Ovary (tissue), 3 donors: ENCODE measurements at regions not wholly inside any gene's neighbourhood (a gene's known extent, or its start where the extent isn't known, plus 50 kb on each side); places are given as distances from the start of the nearest gene placed in this dataset.

Experiments used
- CTCF ChIP-seq, 3 donors: fragments of 450-650 bp in 2 of 3; fragments of 200-600 bp in 1 of 3; IDR thresholded peaks; one replicate each; pipeline versions ENCODE4 v1.5.1 to v1.8.0; 2016 to 2022; ENCODE audit warnings: antibody characterized with exemption in 3 of 3, mild to moderate bottlenecking in 1 of 3
- EP300 ChIP-seq: sonication (generic); formaldehyde crosslinking; IDR thresholded peaks from one replicate; pipeline ENCODE4 v1.6.1; 2017; ENCODE audit warnings: antibody characterized with exemption
- POLR2A ChIP-seq: fragments of 450-650 bp; IDR thresholded peaks from one replicate; pipeline ENCODE4 v1.6.1; 2017; ENCODE audit warnings: antibody characterized with exemption, mild to moderate bottlenecking, moderate library complexity
- donor health status: DM: no; HTN: no; CAD: no.

DNA sequence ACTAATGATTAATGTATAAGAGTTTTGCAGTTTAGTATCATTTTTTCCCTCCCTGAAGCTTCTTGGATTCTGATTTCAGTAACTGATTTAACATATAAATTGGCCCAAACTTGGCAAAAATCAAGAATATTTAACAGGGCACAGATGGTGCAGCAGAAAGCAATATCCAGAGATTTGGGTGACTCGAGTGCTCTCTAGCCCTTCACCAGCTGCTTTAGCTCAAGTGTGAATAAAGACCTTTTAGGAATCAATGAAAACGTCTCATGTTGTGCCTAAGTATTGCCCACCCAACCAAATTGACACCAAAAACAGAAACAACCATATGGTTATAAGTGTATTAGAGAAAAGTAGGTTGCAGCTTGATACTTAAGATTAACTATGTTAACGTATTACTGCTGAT lies 933.4 kb upstream of the PTPRD start:
- no peak for TF ChIP-seq CTCF (IDR thresholded peaks at IDR 0.05)
- TF ChIP-seq EP300: no peak
- TF ChIP-seq POLR2A: no peak
